ENCODE measurements at regions not wholly inside any gene's neighbourhood (a gene's known extent, or its start where the extent isn't known, plus 50 kb on each side); places are given as distances from the start of the nearest gene placed in this dataset.

- TF ChIP-seq CTCF (IDR thresholded peaks at IDR 0.05) = no peak
Measured at GRCh38 chr1:172932981-172933380, 117.8 kb downstream of the TNFSF18 start.

GRCh38 chr1:172934417-172934762 lies 116.4 kb downstream of the TNFSF18 start:
- TF ChIP-seq CTCF (IDR thresholded peaks at IDR 0.05) = no peak

- no peak for TF ChIP-seq CTCF (IDR thresholded peaks at IDR 0.05)
Measured at GRCh38 chr1:172935062-172935592, 115.6 kb downstream of the TNFSF18 start.

- no peak for TF ChIP-seq CTCF (IDR thresholded peaks at IDR 0.05)
Measured at GRCh38 chr1:172936088-172936645, 114.6 kb downstream of the TNFSF18 start.

- TF ChIP-seq CTCF (IDR thresholded peaks at IDR 0.05) = no peak
Measured at GRCh38 chr1:172938681-172939080, 112.1 kb downstream of the TNFSF18 start.

DNA sequence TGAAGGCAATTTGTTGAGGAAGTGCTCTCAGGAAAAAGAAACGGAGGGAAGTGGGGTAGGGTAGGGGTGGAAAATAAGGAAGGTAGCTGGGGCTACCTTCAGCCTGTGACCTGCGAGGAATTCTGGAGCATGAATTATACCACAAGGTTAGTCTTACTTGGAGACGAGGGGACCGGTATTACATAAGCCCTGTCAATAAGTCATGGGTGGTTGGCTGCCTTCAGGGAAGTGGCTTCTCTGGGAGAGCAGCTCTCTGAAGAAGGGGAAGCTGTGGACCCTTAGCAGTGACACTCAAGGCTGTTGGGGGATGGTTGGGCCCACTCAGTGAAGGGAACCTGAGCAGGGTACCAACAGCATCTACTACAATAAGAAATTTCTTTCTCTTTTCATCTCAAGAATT lies 111.3 kb downstream of the TNFSF18 start:
- no peak for TF ChIP-seq CTCF (IDR thresholded peaks at IDR 0.05)

GRCh38 chr1:172940174-172940855 lies 110.4 kb downstream of the TNFSF18 start:
- no peak for TF ChIP-seq CTCF (IDR thresholded peaks at IDR 0.05)

All from LNCAP (cell line).